Panc1 (cell line): ENCODE measurements at regions not wholly inside any gene's neighbourhood (a gene's known extent, or its start where the extent isn't known, plus 50 kb on each side); places are given as distances from the start of the nearest gene placed in this dataset.

ENCODE experiments used
- ATAC-seq: fragments of 200-7000 bp; cut with Tn5 transposase; 2 replicates; pipeline ENCODE4 v1.9.1; 2020; ENCODE audit warnings: mild to moderate bottlenecking, moderate library complexity
- BruUV-seq: library from RNA; stranded (reverse); fragments of 400-500 nt; replicated peaks from 2 replicates; lab custom pipeline; 2021; lab: Mats Ljungman, UMichigan
- CTCF ChIA-PET: fragments of 300-600 bp; sonication (Branson Sonifier 250); formaldehyde crosslinking; loops from one replicate; lab custom pipeline; 2022; ENCODE audit warnings: antibody characterized with exemption; lab: Charles Lee
- POLR2A ChIA-PET: fragments of 300-600 bp; sonication (Branson Sonifier 250); formaldehyde crosslinking; loops from one replicate; lab custom pipeline; 2022; ENCODE audit warnings: antibody characterized with exemption; lab: Charles Lee
- DNase-seq: peaks from one replicate; pipeline ENCODE4 v3.0.0-alpha.2; 2010; ENCODE audit warnings: low read depth, low spot score
- H3K27ac ChIP-seq: 2 replicates; pipeline ENCODE4 v1.5.1; 2011; ENCODE audit warnings: mild to moderate bottlenecking, low read length, inconsistent platforms
- H3K27me3 ChIP-seq: fragments of 200-500 bp; sonication (Bioruptor generic); 2 replicates; pipeline ENCODE4 v1.6.0; 2014; ENCODE audit warnings: low read length, inconsistent platforms; ENCODE audit not compliant: control insufficient read depth, insufficient read depth
- H3K36me3 ChIP-seq: fragments of 200-500 bp; sonication (Bioruptor generic); 2 replicates; pipeline ENCODE4 v1.5.1; 2014; ENCODE audit warnings: inconsistent platforms, mild to moderate bottlenecking, low read length, moderate library complexity; ENCODE audit not compliant: control insufficient read depth, insufficient read depth
- H3K4me1 ChIP-seq: 2 replicates; pipeline ENCODE4 v1.5.1; 2011; ENCODE audit warnings: inconsistent platforms, mild to moderate bottlenecking, low read length, moderate library complexity; ENCODE audit not compliant: control insufficient read depth, insufficient read depth
- H3K4me3 ChIP-seq, 2 experiments: 2 replicates each; pipeline ENCODE4 v1.5.1; 2011 to 2012; ENCODE audit warnings: low read depth in 2 of 2, low read length in 2 of 2, mild to moderate bottlenecking in 2 of 2, inconsistent platforms in 1 of 2, moderate library complexity in 1 of 2
- H3K9me3 ChIP-seq: fragments of 200-500 bp; sonication (Bioruptor generic); 2 replicates; pipeline ENCODE4 v1.5.1; 2014; ENCODE audit warnings: low read depth, mild to moderate bottlenecking, inconsistent platforms, low read length, moderate library complexity; ENCODE audit not compliant: control insufficient read depth, insufficient read depth
- CTCF ChIP-seq: fragments of 450-650 bp; IDR thresholded peaks from 2 replicates; pipeline ENCODE4 v1.5.1; 2017; ENCODE audit warnings: mild to moderate bottlenecking
- POLR2AphosphoS5 ChIP-seq: IDR thresholded peaks from 2 replicates; pipeline ENCODE4 v1.6.1; 2012; ENCODE audit warnings: mild to moderate bottlenecking, low read depth, low read length, moderate library complexity
- REST ChIP-seq, 2 experiments: IDR thresholded peaks; 2 replicates each; pipeline ENCODE4 v1.6.1; 2011 to 2012; ENCODE audit warnings: low read depth in 2 of 2, control low read depth in 1 of 2, low read length in 1 of 2, mild to moderate bottlenecking in 1 of 2, moderate library complexity in 1 of 2; ENCODE audit not compliant: insufficient read depth in 1 of 2
- SIN3A ChIP-seq: IDR thresholded peaks from 2 replicates; pipeline ENCODE4 v1.6.1; 2012; ENCODE audit warnings: low read depth, mild to moderate bottlenecking, low read length, moderate library complexity, borderline replicate concordance; ENCODE audit not compliant: insufficient read depth
- TCF7L2 ChIP-seq: IDR thresholded peaks from 2 replicates; pipeline ENCODE4 v1.6.1; 2011; ENCODE audit warnings: mild to moderate bottlenecking, low read depth, low read length, inconsistent platforms
- in situ Hi-C: cut with HindIII; loops from 2 replicates; pipeline ENCODE4 v1.10.0; 2016; ENCODE audit warnings: low sequenced_read_pairs, low pct_unique_long_range_greater_than_20kb
- intact Hi-C: fragments of 100-400 bp; cut with micrococcal nuclease; formaldehyde crosslinking; loops from one replicate; pipeline ENCODE4 v1.10.0; 2022; ENCODE audit not compliant: unreplicated experiment

GRCh38 chr2:222088561-222088960, 210.2 kb downstream of the PAX3 start:
- CTCF ChIA-PET: no interaction called here
- no peak overlapping the region for H3K4me3 ChIP-seq
- no peaks in the 10 kb centered on the region for H3K9me3 ChIP-seq
- POLR2A ChIA-PET: no interaction called here
- H3K27ac ChIP-seq: no peak overlapping the region
- no TSS peak for BruUV-seq
- ATAC-seq: no peak
- intact Hi-C loops (no loop called here), in situ Hi-C loops (no loop called here)
- H3K36me3 ChIP-seq: no peaks in the 10 kb centered on the region
- no peaks in the 10 kb centered on the region for H3K4me1 ChIP-seq
- TF ChIP-seq CTCF (no peak), SIN3A (no peak), POLR2AphosphoS5 (no peak), TCF7L2 (no peak), REST (IDR thresholded peaks at IDR 0.05; ENCODE audit: insufficient read depth in 1 of 2, low read depth in 2 of 2, low read length in 1 of 2) (no peak)
- DNase-seq: no peak
- no peaks in the 10 kb centered on the region for H3K27me3 ChIP-seq

GRCh38 chr2:222087998-222088397, 210.8 kb downstream of the PAX3 start:
- no peaks in the 10 kb centered on the region for H3K4me1 ChIP-seq
- H3K4me3 ChIP-seq: no peak overlapping the region
- H3K9me3 ChIP-seq: no peaks in the 10 kb centered on the region
- no TSS peak for BruUV-seq
- no peaks in the 10 kb centered on the region for H3K27me3 ChIP-seq
- ChIA-PET POLR2A (no interaction called here), CTCF (no interaction called here)
- H3K36me3 ChIP-seq: no peaks in the 10 kb centered on the region
- TF ChIP-seq SIN3A (no peak), CTCF (no peak), POLR2AphosphoS5 (no peak), TCF7L2 (no peak), REST (IDR thresholded peaks at IDR 0.05; ENCODE audit: insufficient read depth in 1 of 2, low read depth in 2 of 2, low read length in 1 of 2) (no peak)
- DNase-seq: no peak
- H3K27ac ChIP-seq: no peak overlapping the region
- in situ Hi-C loops: no loop called here
- no peak for ATAC-seq
- intact Hi-C loops: no loop called here
